ENCODE measurements at regions not wholly inside any gene's neighbourhood (a gene's known extent, or its start where the extent isn't known, plus 50 kb on each side); places are given as distances from the start of the nearest gene placed in this dataset.

GRCh38 chr14:98786456-98786855 lies 485.5 kb downstream of the BCL11B start:
- Histone ChIP-seq H3K23ac (ENCODE audit: low read length) (no peak overlapping the region), H2AFZ (ENCODE audit: insufficient read depth, low read length, poor library complexity) (no peak overlapping the region), H3K27ac (ENCODE audit: low read depth, low read length) (no peak overlapping the region), H3K9ac (ENCODE audit: low read length) (no peak overlapping the region), H3K79me1 (ENCODE audit: low read length) (no peaks in the 10 kb centered on the region), H2BK120ac (ENCODE audit: insufficient read depth, low read length, poor library complexity) (no peak overlapping the region), H3K18ac (ENCODE audit: low read length) (no peak overlapping the region), H2BK5ac (ENCODE audit: low read depth, low read length, poor library complexity) (no peak overlapping the region), H2BK12ac (ENCODE audit: low read length) (no peak overlapping the region), H3K4me1 (ENCODE audit: control insufficient read depth in 1 of 2, insufficient read depth in 2 of 2, low read length in 2 of 2) (no peaks in the 10 kb centered on the region), H4K12ac (ENCODE audit: low read depth, low read length) (no peak overlapping the region), H3K4me3 (ENCODE audit: low read depth, low read length) (no peak overlapping the region), H4K91ac (ENCODE audit: low read depth, low read length) (no peak overlapping the region), H3K36me3 (ENCODE audit: control insufficient read depth in 1 of 2, insufficient read depth in 2 of 2, low read length in 2 of 2) (no peaks in the 10 kb centered on the region), H3K14ac (ENCODE audit: low read length) (no peak overlapping the region), H3K4ac (ENCODE audit: low read depth, low read length) (no peak overlapping the region), H4K8ac (ENCODE audit: low read depth, low read length) (no peak overlapping the region), H3K27me3 (ENCODE audit: insufficient read depth, low read length) (no peaks in the 10 kb centered on the region), H3K79me2 (ENCODE audit: control insufficient read depth, insufficient read depth, low read length, poor library complexity) (no peaks in the 10 kb centered on the region), H2AK5ac (ENCODE audit: low read length) (no peak overlapping the region), H3K4me2 (ENCODE audit: low read length) (no peak overlapping the region), H3K9me3 (ENCODE audit: insufficient read depth, low read depth, low read length) (no peaks in the 10 kb centered on the region)
- no CpG with 5 or more reads among the region's 4 CpGs for WGBS (ENCODE audit: extremely low coverage, insufficient coverage, insufficient read length)
- DNase-seq = no peak

- H2AFZ ChIP-seq (ENCODE audit: insufficient read depth, low read length, poor library complexity) = no peak overlapping the region
- no peak overlapping the region for H3K4me2 ChIP-seq (ENCODE audit: low read length)
- no peak overlapping the region for H2BK5ac ChIP-seq (ENCODE audit: low read depth, low read length, poor library complexity)
- no peak overlapping the region for H3K23ac ChIP-seq (ENCODE audit: low read length)
- H3K4me3 ChIP-seq (ENCODE audit: low read depth, low read length) = no peak overlapping the region
- DNase-seq = no peak
- no CpG with 5 or more reads among the region's 3 CpGs for WGBS (ENCODE audit: extremely low coverage, insufficient coverage, insufficient read length)
- no peaks in the 10 kb centered on the region for H3K27me3 ChIP-seq (ENCODE audit: insufficient read depth, low read length)
- no peak overlapping the region for H4K8ac ChIP-seq (ENCODE audit: low read depth, low read length)
- H3K18ac ChIP-seq (ENCODE audit: low read length) = no peak overlapping the region
- no peaks in the 10 kb centered on the region for H3K79me2 ChIP-seq (ENCODE audit: control insufficient read depth, insufficient read depth, low read length, poor library complexity)
- no peak overlapping the region for H3K4ac ChIP-seq (ENCODE audit: low read depth, low read length)
- H2BK120ac ChIP-seq (ENCODE audit: insufficient read depth, low read length, poor library complexity) = no peak overlapping the region
- H3K9ac ChIP-seq (ENCODE audit: low read length) = no peak overlapping the region
- no peaks in the 10 kb centered on the region for H3K4me1 ChIP-seq (ENCODE audit: control insufficient read depth in 1 of 2, insufficient read depth in 2 of 2, low read length in 2 of 2)
- no peak overlapping the region for H2AK5ac ChIP-seq (ENCODE audit: low read length)
- no peak overlapping the region for H2BK12ac ChIP-seq (ENCODE audit: low read length)
- peaks cover 2% of the 10 kb centered on the region for H3K9me3 ChIP-seq (ENCODE audit: insufficient read depth, low read depth, low read length)
- no peak overlapping the region for H4K12ac ChIP-seq (ENCODE audit: low read depth, low read length)
- no peak overlapping the region for H3K27ac ChIP-seq (ENCODE audit: low read depth, low read length)
- no peaks in the 10 kb centered on the region for H3K79me1 ChIP-seq (ENCODE audit: low read length)
- no peak overlapping the region for H4K91ac ChIP-seq (ENCODE audit: low read depth, low read length)
- no peaks in the 10 kb centered on the region for H3K36me3 ChIP-seq (ENCODE audit: control insufficient read depth in 1 of 2, insufficient read depth in 2 of 2, low read length in 2 of 2)
- no peak overlapping the region for H3K14ac ChIP-seq (ENCODE audit: low read length)
Observed at GRCh38 chr14:98791661-98792060, 480.3 kb downstream of the BCL11B start.

GRCh38 chr14:98792171-98792570 lies 479.8 kb downstream of the BCL11B start:
- Histone ChIP-seq H2BK12ac (ENCODE audit: low read length) (no peak overlapping the region), H3K36me3 (ENCODE audit: control insufficient read depth in 1 of 2, insufficient read depth in 2 of 2, low read length in 2 of 2) (no peaks in the 10 kb centered on the region), H4K12ac (ENCODE audit: low read depth, low read length) (no peak overlapping the region), H3K14ac (ENCODE audit: low read length) (no peak overlapping the region), H3K23ac (ENCODE audit: low read length) (no peak overlapping the region), H3K9ac (ENCODE audit: low read length) (no peak overlapping the region), H2BK5ac (ENCODE audit: low read depth, low read length, poor library complexity) (no peak overlapping the region), H3K4me3 (ENCODE audit: low read depth, low read length) (no peak overlapping the region), H3K9me3 (ENCODE audit: insufficient read depth, low read depth, low read length) (peaks cover 2% of the 10 kb centered on the region), H3K18ac (ENCODE audit: low read length) (no peak overlapping the region), H3K4me1 (ENCODE audit: control insufficient read depth in 1 of 2, insufficient read depth in 2 of 2, low read length in 2 of 2) (no peaks in the 10 kb centered on the region), H3K79me2 (ENCODE audit: control insufficient read depth, insufficient read depth, low read length, poor library complexity) (no peaks in the 10 kb centered on the region), H4K8ac (ENCODE audit: low read depth, low read length) (no peak overlapping the region), H3K4me2 (ENCODE audit: low read length) (no peak overlapping the region), H3K79me1 (ENCODE audit: low read length) (no peaks in the 10 kb centered on the region), H2BK120ac (ENCODE audit: insufficient read depth, low read length, poor library complexity) (no peak overlapping the region), H2AK5ac (ENCODE audit: low read length) (no peak overlapping the region), H2AFZ (ENCODE audit: insufficient read depth, low read length, poor library complexity) (no peak overlapping the region), H3K27me3 (ENCODE audit: insufficient read depth, low read length) (no peaks in the 10 kb centered on the region), H3K4ac (ENCODE audit: low read depth, low read length) (no peak overlapping the region), H4K91ac (ENCODE audit: low read depth, low read length) (no peak overlapping the region), H3K27ac (ENCODE audit: low read depth, low read length) (no peak overlapping the region)
- WGBS (ENCODE audit: extremely low coverage, insufficient coverage, insufficient read length) = no CpG with 5 or more reads among the region's 1 CpG
- no peak for DNase-seq

GRCh38 chr14:98798099-98798498 lies 473.9 kb downstream of the BCL11B start:
- no peak overlapping the region for H3K4ac ChIP-seq (ENCODE audit: low read depth, low read length)
- H3K36me3 ChIP-seq (ENCODE audit: control insufficient read depth in 1 of 2, insufficient read depth in 2 of 2, low read length in 2 of 2) = no peaks in the 10 kb centered on the region
- no peak overlapping the region for H2BK120ac ChIP-seq (ENCODE audit: insufficient read depth, low read length, poor library complexity)
- H3K79me2 ChIP-seq (ENCODE audit: control insufficient read depth, insufficient read depth, low read length, poor library complexity) = no peaks in the 10 kb centered on the region
- no peak overlapping the region for H3K27ac ChIP-seq (ENCODE audit: low read depth, low read length)
- no peak overlapping the region for H3K23ac ChIP-seq (ENCODE audit: low read length)
- no peak overlapping the region for H3K14ac ChIP-seq (ENCODE audit: low read length)
- H4K91ac ChIP-seq (ENCODE audit: low read depth, low read length) = no peak overlapping the region
- no peak overlapping the region for H3K4me3 ChIP-seq (ENCODE audit: low read depth, low read length)
- no peak overlapping the region for H3K18ac ChIP-seq (ENCODE audit: low read length)
- no peak overlapping the region for H3K4me2 ChIP-seq (ENCODE audit: low read length)
- peaks cover 2% of the 10 kb centered on the region for H3K9me3 ChIP-seq (ENCODE audit: insufficient read depth, low read depth, low read length)
- no CpG with 5 or more reads among the region's 4 CpGs for WGBS (ENCODE audit: extremely low coverage, insufficient coverage, insufficient read length)
- no peak for DNase-seq
- H2BK5ac ChIP-seq (ENCODE audit: low read depth, low read length, poor library complexity) = no peak overlapping the region
- no peak overlapping the region for H2AK5ac ChIP-seq (ENCODE audit: low read length)
- H3K4me1 ChIP-seq (ENCODE audit: control insufficient read depth in 1 of 2, insufficient read depth in 2 of 2, low read length in 2 of 2) = no peaks in the 10 kb centered on the region
- no peak overlapping the region for H3K9ac ChIP-seq (ENCODE audit: low read length)
- no peaks in the 10 kb centered on the region for H3K79me1 ChIP-seq (ENCODE audit: low read length)
- H2AFZ ChIP-seq (ENCODE audit: insufficient read depth, low read length, poor library complexity) = no peak overlapping the region
- H4K12ac ChIP-seq (ENCODE audit: low read depth, low read length) = no peak overlapping the region
- no peak overlapping the region for H2BK12ac ChIP-seq (ENCODE audit: low read length)
- no peaks in the 10 kb centered on the region for H3K27me3 ChIP-seq (ENCODE audit: insufficient read depth, low read length)
- H4K8ac ChIP-seq (ENCODE audit: low read depth, low read length) = no peak overlapping the region
